ENCODE measurements at regions not wholly inside any gene's neighbourhood (a gene's known extent, or its start where the extent isn't known, plus 50 kb on each side); places are given as distances from the start of the nearest gene placed in this dataset.

- no peak overlapping the region for H2BK120ac ChIP-seq (ENCODE audit: low read depth, low read length)
- BruUV-seq (replicated peaks) = no TSS peak
- intact Hi-C loops (cut with micrococcal nuclease) (no loop called here), in situ Hi-C loops (cut with MboI; ENCODE audit: low sequenced_read_pairs) (no loop called here), dilution Hi-C loops (cut with HindIII; ENCODE audit: low sequenced_read_pairs, unreplicated experiment) (no loop called here)
- no peaks in the 10 kb centered on the region for H3K36me3 ChIP-seq (ENCODE audit: control insufficient read depth, insufficient read depth, low read length)
- H3K9me1 ChIP-seq (ENCODE audit: insufficient read depth, low read length) = no peaks in the 10 kb centered on the region; the same call in 1 of the 2 replicates
- no peak overlapping the region for H3K4me2 ChIP-seq (ENCODE audit: low read depth, low read length)
- no peak overlapping the region for H3K4me3 ChIP-seq (ENCODE audit: insufficient read depth, low read depth, low read length)
- H3K4me1 ChIP-seq (ENCODE audit: control insufficient read depth, insufficient read depth, low read length) = peaks cover 5% of the 10 kb centered on the region; the same call in 1 of the 2 replicates
- no peak overlapping the region for H3K18ac ChIP-seq (ENCODE audit: low read depth, low read length)
- no peak overlapping the region for H3K4ac ChIP-seq (ENCODE audit: low read depth, low read length)
- no peak overlapping the region for H2AFZ ChIP-seq (replicated peaks; ENCODE audit: low read length, poor library complexity)
- no peaks in the 10 kb centered on the region for H3K9me3 ChIP-seq (ENCODE audit: control insufficient read depth, insufficient read depth, low read length)
- H2BK15ac ChIP-seq (ENCODE audit: low read depth, low read length) = 0 out of 3 replicates have a peak overlapping the region, but pooled peaks have one; percentile 55
- ATAC-seq (ENCODE audit: low read depth) (no peak), DNase-seq (no peak)
- TF ChIP-seq RFX5 (IDR thresholded peaks at IDR 0.05; ENCODE audit: low read depth, low read length) (no peak), CHD1 (IDR thresholded peaks at IDR 0.05; ENCODE audit: low read depth, low read length) (no peak), CTCF (conservative IDR thresholded peaks at IDR 0.05; ENCODE audit: low read depth, low read length) (no peak), ELK1 (IDR thresholded peaks at IDR 0.05; ENCODE audit: borderline replicate concordance, low read depth, low read length) (no peak), FOS (IDR thresholded peaks at IDR 0.05; ENCODE audit: low read depth, low read length) (no peak), POLR2A (IDR thresholded peaks at IDR 0.05; ENCODE audit: low read depth, low read length) (no peak), MXI1 (IDR thresholded peaks at IDR 0.05; ENCODE audit: borderline replicate concordance, low read depth, low read length) (no peak), RAD21 (IDR thresholded peaks at IDR 0.05; ENCODE audit: low read length) (no peak), MAFK (IDR thresholded peaks at IDR 0.05; ENCODE audit: low read depth, low read length) (no peak), RCOR1 (IDR thresholded peaks at IDR 0.05; ENCODE audit: insufficient replicate concordance, low read length) (no peak), SMC3 (IDR thresholded peaks at IDR 0.05; ENCODE audit: low read depth, low read length) (no peak), NFE2L2 (IDR thresholded peaks at IDR 0.05; ENCODE audit: low read depth, low read length) (no peak), CEBPB (IDR thresholded peaks at IDR 0.05; ENCODE audit: low read depth, low read length) (no peak), USF2 (IDR thresholded peaks at IDR 0.05; ENCODE audit: low read depth, low read length) (no peak), BHLHE40 (IDR thresholded peaks at IDR 0.05; ENCODE audit: low read depth, low read length) (no peak)
- H2AK9ac ChIP-seq (replicated peaks; ENCODE audit: low read depth, low read length, poor library complexity) = no peak overlapping the region
- no peak overlapping the region for H3K56ac ChIP-seq (ENCODE audit: extremely low read depth, insufficient read depth, low read length)
- H3K14ac ChIP-seq (replicated peaks; ENCODE audit: low read depth, low read length) = no peak overlapping the region
- no peak overlapping the region for H2BK20ac ChIP-seq (ENCODE audit: low read depth, low read length)
- H3K79me1 ChIP-seq (ENCODE audit: low read depth in 1 of 2, low read length in 2 of 2) = no peaks in the 10 kb centered on the region
- no peak overlapping the region for H2AK5ac ChIP-seq (ENCODE audit: low read depth, low read length)
- WGBS, 2 experiments (ENCODE audit: extremely low coverage in 2 of 2, insufficient read length in 1 of 2) = no CpG with 5 or more reads among the region's 2 CpGs
- H4K8ac ChIP-seq (ENCODE audit: low read depth in 2 of 2, low read length in 2 of 2) = no peak overlapping the region
- no peak overlapping the region for H3K27ac ChIP-seq (ENCODE audit: insufficient read depth, low read length)
- H3K27me3 ChIP-seq (ENCODE audit: control insufficient read depth, insufficient read depth, low read length) = no peaks in the 10 kb centered on the region
- no peak overlapping the region for H4K5ac ChIP-seq (ENCODE audit: low read depth, low read length)
- CTCF ChIA-PET = no interaction called here
- no peak overlapping the region for H2BK5ac ChIP-seq (ENCODE audit: low read depth, low read length, poor library complexity, severe bottlenecking)
- H4K91ac ChIP-seq (ENCODE audit: insufficient read depth, low read depth, low read length) = no peak overlapping the region
- POLR2A ChIA-PET (ENCODE audit: unreplicated experiment) = no interaction called here
- H4K20me1 ChIP-seq (ENCODE audit: insufficient read depth, low read length) = no peaks in the 10 kb centered on the region
- H3K9ac ChIP-seq (ENCODE audit: low read depth, low read length) = no peak overlapping the region
- H3K23ac ChIP-seq (ENCODE audit: low read depth, low read length) = no peak overlapping the region
These were observed 106.6 kb upstream of the PCDH18 start for GRCh38 chr4:137638934-137639333.

Measured in IMR-90 (cell line).